ENCODE measurements at regions not wholly inside any gene's neighbourhood (a gene's known extent, or its start where the extent isn't known, plus 50 kb on each side); places are given as distances from the start of the nearest gene placed in this dataset.

- 0 out of 2 replicates have a peak, but pooled peaks have one; percentile 17 for TF ChIP-seq CHD2 (IDR thresholded peaks at IDR 0.05; ENCODE audit: borderline replicate concordance, low read depth, low read length)
- TF ChIP-seq ZNF207 (IDR thresholded peaks at IDR 0.05; ENCODE audit: borderline replicate concordance) = no peak
- 0 out of 2 replicates have a peak, but pooled peaks have one; percentile 18 for TF ChIP-seq MEF2A (IDR thresholded peaks at IDR 0.05; ENCODE audit: insufficient read depth, low read depth, low read length)
- TF ChIP-seq RELB (IDR thresholded peaks at IDR 0.05; ENCODE audit: low read depth) = peak; percentile 89
- TF ChIP-seq RAD51 (IDR thresholded peaks at IDR 0.05) = peak; percentile 57; the same call in 1 of the 2 replicates
- TF ChIP-seq NR2C1 (IDR thresholded peaks at IDR 0.05) = peak; percentile 11; the same call in 1 of the 2 replicates
- TF ChIP-seq, protein P1, sequence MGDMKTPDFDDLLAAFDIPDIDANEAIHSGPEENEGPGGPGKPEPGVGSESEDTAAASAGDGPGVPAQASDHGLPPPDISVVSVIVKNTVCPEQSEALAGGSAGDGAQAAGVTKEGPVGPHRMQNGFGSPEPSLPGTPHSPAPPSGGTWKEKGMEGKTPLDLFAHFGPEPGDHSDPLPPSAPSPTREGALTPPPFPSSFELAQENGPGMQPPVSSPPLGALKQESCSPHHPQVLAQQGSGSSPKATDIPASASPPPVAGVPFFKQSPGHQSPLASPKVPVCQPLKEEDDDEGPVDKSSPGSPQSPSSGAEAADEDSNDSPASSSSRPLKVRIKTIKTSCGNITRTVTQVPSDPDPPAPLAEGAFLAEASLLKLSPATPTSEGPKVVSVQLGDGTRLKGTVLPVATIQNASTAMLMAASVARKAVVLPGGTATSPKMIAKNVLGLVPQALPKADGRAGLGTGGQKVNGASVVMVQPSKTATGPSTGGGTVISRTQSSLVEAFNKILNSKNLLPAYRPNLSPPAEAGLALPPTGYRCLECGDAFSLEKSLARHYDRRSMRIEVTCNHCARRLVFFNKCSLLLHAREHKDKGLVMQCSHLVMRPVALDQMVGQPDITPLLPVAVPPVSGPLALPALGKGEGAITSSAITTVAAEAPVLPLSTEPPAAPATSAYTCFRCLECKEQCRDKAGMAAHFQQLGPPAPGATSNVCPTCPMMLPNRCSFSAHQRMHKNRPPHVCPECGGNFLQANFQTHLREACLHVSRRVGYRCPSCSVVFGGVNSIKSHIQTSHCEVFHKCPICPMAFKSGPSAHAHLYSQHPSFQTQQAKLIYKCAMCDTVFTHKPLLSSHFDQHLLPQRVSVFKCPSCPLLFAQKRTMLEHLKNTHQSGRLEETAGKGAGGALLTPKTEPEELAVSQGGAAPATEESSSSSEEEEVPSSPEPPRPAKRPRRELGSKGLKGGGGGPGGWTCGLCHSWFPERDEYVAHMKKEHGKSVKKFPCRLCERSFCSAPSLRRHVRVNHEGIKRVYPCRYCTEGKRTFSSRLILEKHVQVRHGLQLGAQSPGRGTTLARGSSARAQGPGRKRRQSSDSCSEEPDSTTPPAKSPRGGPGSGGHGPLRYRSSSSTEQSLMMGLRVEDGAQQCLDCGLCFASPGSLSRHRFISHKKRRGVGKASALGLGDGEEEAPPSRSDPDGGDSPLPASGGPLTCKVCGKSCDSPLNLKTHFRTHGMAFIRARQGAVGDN (IDR thresholded peaks at IDR 0.05) = peak; percentile 88
- 0 out of 2 replicates have a peak, but pooled peaks have one; percentile 20 for TF ChIP-seq SMARCA5 (IDR thresholded peaks at IDR 0.05)
- TF ChIP-seq, protein P2, sequence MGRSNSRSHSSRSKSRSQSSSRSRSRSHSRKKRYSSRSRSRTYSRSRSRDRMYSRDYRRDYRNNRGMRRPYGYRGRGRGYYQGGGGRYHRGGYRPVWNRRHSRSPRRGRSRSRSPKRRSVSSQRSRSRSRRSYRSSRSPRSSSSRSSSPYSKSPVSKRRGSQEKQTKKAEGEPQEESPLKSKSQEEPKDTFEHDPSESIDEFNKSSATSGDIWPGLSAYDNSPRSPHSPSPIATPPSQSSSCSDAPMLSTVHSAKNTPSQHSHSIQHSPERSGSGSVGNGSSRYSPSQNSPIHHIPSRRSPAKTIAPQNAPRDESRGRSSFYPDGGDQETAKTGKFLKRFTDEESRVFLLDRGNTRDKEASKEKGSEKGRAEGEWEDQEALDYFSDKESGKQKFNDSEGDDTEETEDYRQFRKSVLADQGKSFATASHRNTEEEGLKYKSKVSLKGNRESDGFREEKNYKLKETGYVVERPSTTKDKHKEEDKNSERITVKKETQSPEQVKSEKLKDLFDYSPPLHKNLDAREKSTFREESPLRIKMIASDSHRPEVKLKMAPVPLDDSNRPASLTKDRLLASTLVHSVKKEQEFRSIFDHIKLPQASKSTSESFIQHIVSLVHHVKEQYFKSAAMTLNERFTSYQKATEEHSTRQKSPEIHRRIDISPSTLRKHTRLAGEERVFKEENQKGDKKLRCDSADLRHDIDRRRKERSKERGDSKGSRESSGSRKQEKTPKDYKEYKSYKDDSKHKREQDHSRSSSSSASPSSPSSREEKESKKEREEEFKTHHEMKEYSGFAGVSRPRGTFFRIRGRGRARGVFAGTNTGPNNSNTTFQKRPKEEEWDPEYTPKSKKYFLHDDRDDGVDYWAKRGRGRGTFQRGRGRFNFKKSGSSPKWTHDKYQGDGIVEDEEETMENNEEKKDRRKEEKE (IDR thresholded peaks at IDR 0.05) = no peak
- TF ChIP-seq RUNX3 (IDR thresholded peaks at IDR 0.05; ENCODE audit: low read length) = no peak
Measured at GRCh38 chr6:15775076-15775634, 112.3 kb upstream of the DTNBP1 start (continued).

Measured in GM12878 (cell line).